ENCODE measurements at regions not wholly inside any gene's neighbourhood (a gene's known extent, or its start where the extent isn't known, plus 50 kb on each side); places are given as distances from the start of the nearest gene placed in this dataset.

- DNase-seq (no peak), ATAC-seq (ENCODE audit: low FRiP score) (no peak)
- intact Hi-C loops (cut with DNase I): no loop called here
- H3K9me3 ChIP-seq (ENCODE audit: control insufficient read depth, low read length): peaks cover 2% of the 10 kb centered on the region
- no peaks in the 10 kb centered on the region for H3K27me3 ChIP-seq (ENCODE audit: control insufficient read depth in 1 of 2, insufficient read depth in 2 of 2, low read length in 1 of 2)
- no peak overlapping the region for H3K4me3 ChIP-seq (ENCODE audit: low read length in 2 of 2)
- H3K36me3 ChIP-seq (ENCODE audit: control insufficient read depth in 1 of 2, insufficient read depth in 2 of 2, low read length in 1 of 2): no peaks in the 10 kb centered on the region
- H3K27ac ChIP-seq (ENCODE audit: low read depth in 1 of 2, low read length in 2 of 2): no peak overlapping the region
- no peaks in the 10 kb centered on the region for H3K4me1 ChIP-seq (ENCODE audit: control insufficient read depth in 1 of 2, insufficient read depth in 2 of 2, low read length in 2 of 2)
Observed at GRCh38 chr1:215458562-215458961, 108.5 kb upstream of the KCTD3 start.

- Histone ChIP-seq H3K27ac (ENCODE audit: low read depth in 1 of 2, low read length in 2 of 2) (no peak overlapping the region), H3K4me3 (ENCODE audit: low read length in 2 of 2) (no peak overlapping the region), H3K4me1 (ENCODE audit: control insufficient read depth in 1 of 2, insufficient read depth in 2 of 2, low read length in 2 of 2) (no peaks in the 10 kb centered on the region), H3K36me3 (ENCODE audit: control insufficient read depth in 1 of 2, insufficient read depth in 2 of 2, low read length in 1 of 2) (no peaks in the 10 kb centered on the region), H3K9me3 (ENCODE audit: control insufficient read depth, low read length) (peaks cover 2% of the 10 kb centered on the region), H3K27me3 (ENCODE audit: control insufficient read depth in 1 of 2, insufficient read depth in 2 of 2, low read length in 1 of 2) (no peaks in the 10 kb centered on the region)
- intact Hi-C loops (cut with DNase I): no loop called here
- WGBS, 2 donors: 69 to 74% methylated on average over 2 of the region's 2 CpGs
- ATAC-seq (ENCODE audit: low FRiP score) (no peak), DNase-seq (no peak)
Observed at GRCh38 chr1:215459136-215459535, 108.0 kb upstream of the KCTD3 start.

GRCh38 chr1:215466361-215466760, 100.7 kb upstream of the KCTD3 start:
- intact Hi-C loops (cut with DNase I): no loop called here
- no peak for ATAC-seq (ENCODE audit: low FRiP score)
- no peak overlapping the region for H3K4me3 ChIP-seq (ENCODE audit: low read length in 2 of 2)
- H3K36me3 ChIP-seq (ENCODE audit: control insufficient read depth in 1 of 2, insufficient read depth in 2 of 2, low read length in 1 of 2): no peaks in the 10 kb centered on the region
- WGBS, 2 donors: 59 to 62% methylated on average over 3 of the region's 3 CpGs
- H3K4me1 ChIP-seq (ENCODE audit: control insufficient read depth in 1 of 2, insufficient read depth in 2 of 2, low read length in 2 of 2): no peaks in the 10 kb centered on the region
- peaks cover under 1% of the 10 kb centered on the region for H3K9me3 ChIP-seq (ENCODE audit: control insufficient read depth, low read length)
- no peak for DNase-seq
- no peak overlapping the region for H3K27ac ChIP-seq (ENCODE audit: low read depth in 1 of 2, low read length in 2 of 2)
- no peaks in the 10 kb centered on the region for H3K27me3 ChIP-seq (ENCODE audit: control insufficient read depth in 1 of 2, insufficient read depth in 2 of 2, low read length in 1 of 2)

GRCh38 chr1:215471463-215471862, 95.6 kb upstream of the KCTD3 start:
- H3K27ac ChIP-seq (ENCODE audit: low read depth in 1 of 2, low read length in 2 of 2): no peak overlapping the region
- DNase-seq: no peak
- intact Hi-C loops (cut with DNase I): no loop called here
- peaks cover under 1% of the 10 kb centered on the region for H3K9me3 ChIP-seq (ENCODE audit: control insufficient read depth, low read length)
- 78 to 84% methylated on average over 2 of the region's 2 CpGs for WGBS, 2 donors
- no peaks in the 10 kb centered on the region for H3K27me3 ChIP-seq (ENCODE audit: control insufficient read depth in 1 of 2, insufficient read depth in 2 of 2, low read length in 1 of 2)
- ATAC-seq (ENCODE audit: low FRiP score): no peak
- no peaks in the 10 kb centered on the region for H3K4me1 ChIP-seq (ENCODE audit: control insufficient read depth in 1 of 2, insufficient read depth in 2 of 2, low read length in 2 of 2)
- H3K36me3 ChIP-seq (ENCODE audit: control insufficient read depth in 1 of 2, insufficient read depth in 2 of 2, low read length in 1 of 2): no peaks in the 10 kb centered on the region
- H3K4me3 ChIP-seq (ENCODE audit: low read length in 2 of 2): no peak overlapping the region

GRCh38 chr1:215472723-215473122, 94.4 kb upstream of the KCTD3 start:
- Histone ChIP-seq H3K27ac (ENCODE audit: low read depth in 1 of 2, low read length in 2 of 2) (no peak overlapping the region), H3K36me3 (ENCODE audit: control insufficient read depth in 1 of 2, insufficient read depth in 2 of 2, low read length in 1 of 2) (no peaks in the 10 kb centered on the region), H3K27me3 (ENCODE audit: control insufficient read depth in 1 of 2, insufficient read depth in 2 of 2, low read length in 1 of 2) (no peaks in the 10 kb centered on the region), H3K9me3 (ENCODE audit: control insufficient read depth, low read length) (peaks cover 4% of the 10 kb centered on the region), H3K4me1 (ENCODE audit: control insufficient read depth in 1 of 2, insufficient read depth in 2 of 2, low read length in 2 of 2) (no peaks in the 10 kb centered on the region), H3K4me3 (ENCODE audit: low read length in 2 of 2) (no peak overlapping the region)
- DNase-seq (no peak), ATAC-seq (ENCODE audit: low FRiP score) (no peak)
- intact Hi-C loops (cut with DNase I): no loop called here

GRCh38 chr1:215473943-215474342, 93.2 kb upstream of the KCTD3 start:
- Histone ChIP-seq H3K27ac (ENCODE audit: low read depth in 1 of 2, low read length in 2 of 2) (no peak overlapping the region), H3K27me3 (ENCODE audit: control insufficient read depth in 1 of 2, insufficient read depth in 2 of 2, low read length in 1 of 2) (no peaks in the 10 kb centered on the region), H3K9me3 (ENCODE audit: control insufficient read depth, low read length) (peaks cover 4% of the 10 kb centered on the region), H3K4me3 (ENCODE audit: low read length in 2 of 2) (no peak overlapping the region), H3K4me1 (ENCODE audit: control insufficient read depth in 1 of 2, insufficient read depth in 2 of 2, low read length in 2 of 2) (no peaks in the 10 kb centered on the region), H3K36me3 (ENCODE audit: control insufficient read depth in 1 of 2, insufficient read depth in 2 of 2, low read length in 1 of 2) (no peaks in the 10 kb centered on the region)
- 66 to 75% methylated on average over 4 of the region's 4 CpGs for WGBS, 2 donors
- intact Hi-C loops (cut with DNase I): no loop called here
- DNase-seq (no peak), ATAC-seq (ENCODE audit: low FRiP score) (no peak)

GRCh38 chr1:215474940-215475339, 92.2 kb upstream of the KCTD3 start:
- 90 to 95% methylated on average over 8 of the region's 8 CpGs for WGBS, 2 donors
- DNase-seq: no peak

GRCh38 chr1:215475796-215476481, 91.2 kb upstream of the KCTD3 start:
- Histone ChIP-seq H3K9me3 (ENCODE audit: control insufficient read depth, low read length) (peaks cover 4% of the 10 kb centered on the region), H3K27ac (ENCODE audit: low read depth in 1 of 2, low read length in 2 of 2) (no peak overlapping the region), H3K27me3 (ENCODE audit: control insufficient read depth in 1 of 2, insufficient read depth in 2 of 2, low read length in 1 of 2) (no peaks in the 10 kb centered on the region), H3K4me1 (ENCODE audit: control insufficient read depth in 1 of 2, insufficient read depth in 2 of 2, low read length in 2 of 2) (no peaks in the 10 kb centered on the region), H3K36me3 (ENCODE audit: control insufficient read depth in 1 of 2, insufficient read depth in 2 of 2, low read length in 1 of 2) (no peaks in the 10 kb centered on the region), H3K4me3 (ENCODE audit: low read length in 2 of 2) (no peak overlapping the region)
- DNase-seq: no peak
- WGBS, 2 donors: 4 to 21% methylated on average over 1 of the region's 1 CpG
- ATAC-seq (ENCODE audit: low FRiP score): no peak
- intact Hi-C loops (cut with DNase I): no loop called here

More at GRCh38 chr1:215474940-215475339, 92.2 kb upstream of the KCTD3 start:
- intact Hi-C loops (cut with DNase I): no loop called here
- Histone ChIP-seq H3K27me3 (ENCODE audit: control insufficient read depth in 1 of 2, insufficient read depth in 2 of 2, low read length in 1 of 2) (no peaks in the 10 kb centered on the region), H3K4me3 (ENCODE audit: low read length in 2 of 2) (no peak overlapping the region), H3K36me3 (ENCODE audit: control insufficient read depth in 1 of 2, insufficient read depth in 2 of 2, low read length in 1 of 2) (no peaks in the 10 kb centered on the region), H3K27ac (ENCODE audit: low read depth in 1 of 2, low read length in 2 of 2) (no peak overlapping the region), H3K4me1 (ENCODE audit: control insufficient read depth in 1 of 2, insufficient read depth in 2 of 2, low read length in 2 of 2) (no peaks in the 10 kb centered on the region), H3K9me3 (ENCODE audit: control insufficient read depth, low read length) (peaks cover 4% of the 10 kb centered on the region)
- no peak for ATAC-seq (ENCODE audit: low FRiP score)

- H3K4me1 ChIP-seq (ENCODE audit: control insufficient read depth in 1 of 2, insufficient read depth in 2 of 2, low read length in 2 of 2): no peaks in the 10 kb centered on the region
- DNase-seq (no peak), ATAC-seq (ENCODE audit: low FRiP score) (no peak)
- no peak overlapping the region for H3K4me3 ChIP-seq (ENCODE audit: low read length in 2 of 2)
- no peak overlapping the region for H3K27ac ChIP-seq (ENCODE audit: low read depth in 1 of 2, low read length in 2 of 2)
- intact Hi-C loops (cut with DNase I): no loop called here
- H3K27me3 ChIP-seq (ENCODE audit: control insufficient read depth in 1 of 2, insufficient read depth in 2 of 2, low read length in 1 of 2): no peaks in the 10 kb centered on the region
- H3K36me3 ChIP-seq (ENCODE audit: control insufficient read depth in 1 of 2, insufficient read depth in 2 of 2, low read length in 1 of 2): no peaks in the 10 kb centered on the region
- peaks cover 4% of the 10 kb centered on the region for H3K9me3 ChIP-seq (ENCODE audit: control insufficient read depth, low read length)
Observed at GRCh38 chr1:215476541-215476940, 90.6 kb upstream of the KCTD3 start.
